GM21737 (cell line): ENCODE measurements at regions not wholly inside any gene's neighbourhood (a gene's known extent, or its start where the extent isn't known, plus 50 kb on each side); places are given as distances from the start of the nearest gene placed in this dataset.

Experiments
- ATAC-seq: cut with Tn5 transposase; IDR thresholded peaks from one replicate; pipeline ENCODE4 v1.9.1; 2021; ENCODE audit warnings: mild to moderate bottlenecking, moderate library complexity; ENCODE audit not compliant: unreplicated experiment

DNA sequence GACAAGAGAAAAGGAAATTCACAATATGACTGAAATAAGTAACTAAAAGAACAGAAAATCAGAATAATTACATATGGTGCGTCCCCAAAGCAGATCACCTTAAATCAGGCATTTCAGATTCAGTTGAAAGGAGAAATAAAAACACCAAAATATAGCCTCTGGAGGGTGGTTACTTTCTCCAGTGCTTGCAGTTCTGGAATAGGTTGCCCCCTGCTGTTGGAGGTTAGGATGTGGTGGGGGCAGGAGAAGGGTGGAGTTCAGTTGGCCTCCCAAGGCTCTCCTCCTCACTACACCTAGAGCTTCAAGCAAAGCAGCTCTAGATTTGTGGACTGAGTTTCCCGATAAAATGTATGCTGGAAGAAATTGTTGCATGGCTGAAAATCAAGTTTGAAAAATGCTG lies 338.2 kb upstream of the TLE4 start:
- ATAC-seq = no peak

DNA sequence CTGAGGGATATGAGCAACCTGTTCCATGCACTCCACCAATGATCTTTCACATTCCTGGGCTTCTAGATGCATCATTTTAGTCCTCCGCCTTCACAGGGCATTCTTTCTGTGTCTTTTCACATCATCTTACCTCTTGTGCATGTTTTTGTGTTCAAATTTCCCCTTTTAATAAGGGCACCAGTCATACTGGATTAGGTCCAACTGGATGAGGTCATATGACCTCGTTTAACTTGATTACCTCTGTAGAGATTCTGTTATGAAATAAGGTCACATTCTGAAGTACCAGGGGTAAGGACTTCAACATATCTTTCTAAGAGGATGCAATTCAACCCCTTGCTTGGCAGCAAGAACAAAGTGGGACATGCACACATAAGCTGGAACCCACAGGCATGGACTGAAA lies 335.3 kb upstream of the TLE4 start:
- no peak for ATAC-seq

DNA sequence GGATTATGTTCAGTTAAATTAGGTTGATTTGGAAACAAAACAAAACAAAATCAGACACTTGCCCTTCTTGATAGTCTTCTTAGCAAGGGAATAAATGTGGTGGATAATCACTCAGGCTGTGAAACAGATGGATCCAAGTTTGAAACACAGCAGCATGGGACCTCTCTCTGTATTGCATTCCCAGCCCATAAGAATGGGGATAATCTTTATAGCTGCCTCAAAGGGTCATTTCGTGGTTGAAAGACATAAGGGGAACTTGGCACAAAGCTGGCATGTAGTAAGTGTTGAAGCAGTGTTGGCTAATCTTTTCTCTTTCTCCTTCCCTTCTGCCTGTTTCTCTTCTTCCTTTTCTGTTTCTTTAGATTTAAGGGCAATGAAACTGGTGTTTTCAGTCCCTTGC lies 333.9 kb upstream of the TLE4 start:
- ATAC-seq = no peak

DNA sequence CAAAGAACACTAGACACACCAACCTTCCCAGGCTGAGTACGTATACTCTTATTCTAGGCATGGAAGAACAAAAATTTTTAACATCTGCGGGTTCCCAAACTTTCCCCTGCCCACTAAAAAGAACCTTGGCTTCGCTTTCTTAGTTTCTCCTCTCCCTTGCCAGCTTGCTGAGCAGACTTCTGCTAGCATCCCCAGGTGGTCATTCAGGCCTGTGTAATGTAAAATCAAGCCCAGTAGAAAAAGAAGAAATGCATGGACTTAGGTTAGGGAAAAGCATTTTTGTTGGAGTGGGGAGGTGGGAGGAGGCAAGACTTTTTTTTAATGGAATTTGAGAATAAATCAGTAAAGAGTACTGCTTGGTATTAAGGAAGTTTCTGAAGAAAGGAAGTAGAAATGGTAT lies 331.0 kb upstream of the TLE4 start:
- ATAC-seq = no peak

DNA sequence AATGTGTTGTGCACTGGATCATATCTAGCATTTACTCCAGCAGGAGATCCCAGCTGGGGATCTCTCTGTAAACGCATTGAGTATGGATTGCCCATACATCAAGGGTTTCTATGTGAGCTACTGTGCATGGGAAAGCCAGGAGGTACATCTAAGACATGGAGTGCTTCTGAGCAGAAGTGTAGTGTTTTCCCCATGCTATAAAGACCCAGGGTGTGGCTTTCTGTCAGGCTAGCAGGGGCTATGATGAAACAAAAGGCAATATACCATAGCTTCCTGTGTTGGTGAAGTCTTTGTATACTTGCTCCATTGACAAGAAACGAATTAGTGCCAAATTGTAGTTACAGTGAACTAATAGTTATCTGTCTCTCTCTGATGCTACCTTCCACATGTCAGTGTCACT lies 329.3 kb upstream of the TLE4 start:
- ATAC-seq = no peak

DNA sequence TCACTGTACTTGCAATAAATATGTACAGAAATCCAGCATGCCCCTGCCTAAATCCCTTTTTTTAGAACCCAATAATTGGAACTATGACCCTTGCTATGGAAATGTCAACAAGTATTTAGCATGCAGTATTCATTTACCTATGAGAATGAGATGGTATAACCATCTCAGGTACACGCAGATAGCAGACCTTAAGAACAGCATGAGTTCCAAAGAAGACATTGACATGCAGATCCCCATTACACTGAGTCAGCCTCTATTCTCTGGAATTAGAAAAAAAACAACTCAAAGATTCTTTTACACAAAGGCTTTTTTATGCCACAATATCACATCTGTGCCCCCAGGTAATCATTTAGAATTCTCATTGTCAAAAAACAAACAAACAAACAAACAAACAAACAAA lies 325.6 kb upstream of the TLE4 start:
- ATAC-seq = no peak

DNA sequence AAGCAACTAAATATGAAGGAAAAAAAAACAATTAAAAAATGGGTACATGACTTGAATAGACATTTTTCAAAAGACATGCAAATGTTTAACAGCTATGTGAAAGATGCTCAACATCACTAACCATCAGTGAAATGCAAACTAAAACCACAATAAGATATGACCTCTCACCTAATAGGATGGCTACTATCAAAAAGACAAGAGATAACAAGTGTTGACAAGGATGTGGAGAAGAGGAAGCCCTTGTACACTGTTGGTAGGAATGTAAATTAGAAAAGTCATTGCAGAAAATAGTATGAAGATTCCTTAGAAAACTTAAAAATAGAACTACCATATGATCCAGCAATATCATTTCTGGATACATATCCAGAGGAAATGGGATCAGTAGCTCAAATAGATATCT lies 324.7 kb upstream of the TLE4 start:
- ATAC-seq = no peak

DNA sequence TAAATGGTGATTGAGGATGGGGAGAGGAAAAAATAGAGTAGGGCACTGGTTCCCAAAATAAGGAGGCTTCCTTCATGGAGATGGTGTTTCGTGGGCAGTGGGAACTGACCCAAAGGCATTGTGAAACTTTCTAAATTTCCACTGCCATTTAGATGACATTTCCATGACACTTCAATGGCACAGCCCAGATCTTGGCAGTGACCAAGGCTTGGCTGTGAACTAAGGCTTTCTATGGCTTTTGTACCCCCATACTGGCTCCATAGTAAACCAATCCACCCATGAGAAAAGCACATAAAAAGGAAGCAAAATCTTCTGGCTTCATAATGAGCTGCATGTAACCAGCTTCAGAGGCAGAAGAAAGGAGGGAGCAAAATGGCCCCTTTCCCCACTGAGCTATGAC lies 321.0 kb upstream of the TLE4 start:
- ATAC-seq = no peak

DNA sequence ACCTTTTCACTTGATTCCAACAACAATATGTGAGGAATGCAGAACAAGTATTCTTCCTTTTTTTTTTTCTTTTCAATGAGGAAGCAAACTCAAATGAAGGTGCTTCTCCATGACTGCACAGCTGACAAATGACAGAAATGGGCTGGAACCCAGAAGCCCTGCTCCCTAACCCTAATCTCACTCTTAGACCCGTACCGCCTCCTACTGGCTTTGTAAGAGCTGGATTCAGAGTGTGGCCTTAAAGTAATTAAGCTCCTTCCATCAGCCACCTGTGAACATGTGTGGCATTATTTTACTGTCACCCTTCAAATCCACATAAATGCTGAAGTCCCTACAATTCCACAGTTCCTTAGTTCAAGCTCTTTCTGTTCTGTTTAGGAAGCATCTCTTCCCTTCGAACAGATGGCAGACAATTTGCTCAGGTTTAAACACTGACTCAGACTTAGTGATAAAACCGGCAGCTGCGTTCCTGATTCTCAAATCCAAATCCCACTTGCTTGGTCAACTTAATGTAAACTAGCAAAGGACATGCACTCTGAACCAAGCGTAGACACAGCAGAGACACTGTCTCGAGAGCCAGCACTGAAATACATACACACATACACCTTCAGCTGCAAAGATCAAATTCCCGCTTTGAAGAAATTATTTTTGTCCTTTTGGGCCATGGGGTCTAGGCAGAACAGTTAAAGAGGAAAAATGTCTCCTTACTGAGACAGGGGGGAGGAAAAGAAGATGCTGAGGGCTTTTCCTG lies 316.7 kb upstream of the TLE4 start:
- no peak for ATAC-seq

DNA sequence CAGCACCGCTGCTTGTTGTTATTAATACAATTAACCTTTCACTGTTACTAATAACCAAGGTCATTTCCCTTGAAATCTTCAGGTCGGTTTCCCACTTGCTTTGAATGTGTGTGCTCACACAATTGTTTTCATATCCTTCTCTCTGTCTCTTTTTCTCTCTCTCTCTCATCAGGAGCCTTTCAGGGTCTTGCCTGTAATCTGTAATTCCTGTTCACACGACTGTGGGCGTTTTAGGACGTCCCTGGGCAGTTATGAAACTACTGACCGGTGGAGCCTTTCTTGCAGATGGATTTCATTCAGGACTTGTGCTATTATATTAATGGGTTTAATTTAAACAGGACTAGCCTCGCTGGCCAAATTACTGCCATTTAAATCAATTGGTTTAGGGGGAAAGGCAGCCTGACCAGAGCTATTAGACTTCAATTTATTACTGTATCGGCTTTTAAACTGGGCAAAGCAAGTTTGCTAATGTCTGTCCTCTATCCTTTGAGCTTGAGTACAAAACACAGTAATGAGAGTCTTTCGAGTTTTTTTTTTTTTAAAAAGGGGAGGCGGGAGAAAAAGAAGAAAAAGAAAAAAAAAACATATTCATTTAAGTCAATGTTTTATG lies 316.0 kb upstream of the TLE4 start:
- no peak for ATAC-seq

DNA sequence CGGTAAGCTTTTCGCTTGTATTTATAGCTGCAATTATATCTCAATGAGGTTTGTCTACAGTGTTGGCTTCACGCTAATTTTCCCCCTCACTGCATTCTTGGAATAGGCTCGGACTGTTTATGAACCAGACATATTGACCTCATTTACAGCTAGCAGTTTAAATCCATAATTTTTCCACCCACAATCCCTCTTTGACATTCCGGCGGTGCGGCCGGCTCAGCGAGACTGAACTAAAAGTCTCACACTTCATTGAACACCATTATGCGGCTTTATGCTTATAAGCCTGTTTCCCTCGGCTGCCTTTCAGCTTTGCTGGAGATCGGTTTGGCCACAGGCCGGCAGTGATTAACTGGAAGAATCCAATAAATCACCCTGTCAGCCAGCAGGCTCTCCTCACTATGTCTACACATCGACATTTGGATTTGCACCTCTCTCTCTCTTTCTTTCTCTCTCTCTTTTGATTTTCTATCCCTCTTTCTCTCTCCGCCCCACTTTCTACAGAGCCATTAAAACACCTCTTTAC lies 315.0 kb upstream of the TLE4 start:
- ATAC-seq = no peak

DNA sequence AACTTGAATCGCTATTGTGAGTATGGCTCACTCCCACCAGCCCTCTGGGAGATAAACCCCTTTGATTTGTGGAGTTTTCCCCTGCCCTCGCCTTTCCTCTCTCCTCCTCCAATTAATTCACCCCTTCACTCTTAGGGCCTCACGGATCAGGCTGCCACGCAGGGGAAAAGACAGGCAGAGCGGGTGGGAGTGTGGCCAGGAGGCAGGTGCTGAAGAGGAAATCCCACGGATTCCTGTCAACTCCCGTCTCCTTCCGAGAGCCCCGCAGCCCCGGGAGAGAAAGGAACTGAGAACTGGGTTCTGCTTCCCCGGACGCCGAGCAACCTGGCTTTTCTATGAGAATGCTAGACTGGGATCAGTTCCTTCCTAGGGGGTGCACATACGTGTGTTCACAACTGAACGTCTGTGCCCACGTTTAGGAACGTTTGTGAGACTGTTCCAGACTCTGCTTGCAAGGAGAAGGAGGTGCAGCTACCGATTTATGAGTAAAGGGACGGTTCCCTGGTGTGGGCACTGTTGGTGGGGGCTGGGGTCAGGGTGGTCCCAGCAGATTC lies 314.5 kb upstream of the TLE4 start:
- ATAC-seq = no peak

DNA sequence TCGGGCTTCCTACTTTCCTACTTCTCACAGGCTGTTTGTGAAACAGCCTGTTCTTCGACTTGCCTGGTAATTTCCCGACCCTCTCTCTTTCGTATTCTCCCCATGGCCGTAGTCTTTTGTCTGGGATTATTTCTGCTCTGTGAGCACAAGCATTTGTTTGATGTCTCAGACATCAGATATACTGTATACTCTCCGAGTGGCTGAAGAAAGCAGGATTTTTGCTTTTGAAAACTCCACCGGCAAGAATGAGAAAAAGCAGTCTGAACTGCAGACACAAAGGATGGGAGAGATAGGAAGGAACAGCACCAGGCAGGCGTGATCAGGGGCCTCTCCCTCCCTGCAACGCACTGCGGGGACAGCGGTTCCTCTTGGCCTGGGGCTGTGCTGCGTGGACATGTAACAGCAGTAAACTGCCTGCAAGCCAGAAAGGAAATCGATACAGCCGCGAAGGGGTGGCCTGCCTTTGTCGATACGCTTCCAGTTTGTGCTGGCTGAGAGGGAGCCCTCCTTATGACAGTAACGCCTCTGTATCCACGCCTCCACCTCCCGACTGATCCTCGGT lies 313.9 kb upstream of the TLE4 start:
- ATAC-seq = no peak

DNA sequence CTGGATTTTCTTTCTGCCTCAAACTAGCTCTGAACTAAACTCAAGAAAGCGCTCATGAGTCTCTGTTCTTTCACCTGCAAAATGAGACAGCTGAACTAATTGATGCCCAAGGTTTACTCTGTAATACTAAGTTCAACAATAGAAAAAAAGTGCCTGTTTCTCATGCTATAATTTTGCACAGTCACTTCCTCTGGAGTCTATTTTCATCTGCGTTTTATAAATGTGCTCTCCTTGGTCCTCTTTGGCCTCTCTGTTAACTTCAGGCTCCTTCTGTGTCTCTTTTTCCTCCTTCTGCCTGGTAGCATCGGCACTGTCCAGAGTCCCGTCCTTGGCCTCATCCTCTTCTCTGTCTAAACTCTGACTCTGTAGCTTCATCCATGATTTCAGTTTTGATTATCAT lies 311.9 kb upstream of the TLE4 start:
- no peak for ATAC-seq

DNA sequence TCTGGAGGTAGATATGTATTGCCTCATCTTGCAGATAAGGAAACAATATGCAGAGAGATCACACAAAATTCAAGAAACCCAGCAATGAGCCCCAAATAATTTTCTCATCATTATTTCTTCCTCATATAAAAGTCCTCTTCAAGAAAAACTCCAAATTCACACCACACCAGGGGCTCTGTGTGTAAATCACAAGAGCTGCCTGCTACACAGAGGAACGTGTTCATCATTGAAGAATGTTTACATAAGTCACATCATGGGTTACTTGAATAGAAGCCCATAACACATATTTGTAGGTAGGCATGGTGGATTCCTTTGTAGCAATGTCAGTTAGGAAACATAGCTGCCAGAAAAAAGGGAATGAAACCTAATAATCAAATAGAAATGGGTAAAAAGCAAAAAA lies 308.1 kb upstream of the TLE4 start:
- ATAC-seq = no peak

DNA sequence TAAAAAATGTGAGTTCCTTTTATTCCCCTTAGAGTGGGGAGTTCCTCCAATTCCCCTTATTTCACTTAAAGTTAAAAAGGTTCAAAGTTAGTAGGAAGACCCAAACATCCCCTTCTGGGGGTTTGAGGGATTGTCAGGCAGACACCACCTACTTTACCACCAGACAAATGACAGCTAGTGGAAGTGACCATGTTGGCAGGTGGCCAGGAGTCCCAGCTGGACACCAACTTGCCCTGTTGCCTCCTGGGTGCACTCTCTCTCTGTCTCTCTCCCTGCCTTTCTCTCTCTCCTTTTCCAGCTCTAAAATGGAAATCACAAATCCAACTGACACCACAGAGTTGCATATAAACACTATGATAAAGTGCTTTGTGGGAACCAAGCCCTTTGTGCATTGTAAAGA lies 307.7 kb upstream of the TLE4 start:
- ATAC-seq = no peak

DNA sequence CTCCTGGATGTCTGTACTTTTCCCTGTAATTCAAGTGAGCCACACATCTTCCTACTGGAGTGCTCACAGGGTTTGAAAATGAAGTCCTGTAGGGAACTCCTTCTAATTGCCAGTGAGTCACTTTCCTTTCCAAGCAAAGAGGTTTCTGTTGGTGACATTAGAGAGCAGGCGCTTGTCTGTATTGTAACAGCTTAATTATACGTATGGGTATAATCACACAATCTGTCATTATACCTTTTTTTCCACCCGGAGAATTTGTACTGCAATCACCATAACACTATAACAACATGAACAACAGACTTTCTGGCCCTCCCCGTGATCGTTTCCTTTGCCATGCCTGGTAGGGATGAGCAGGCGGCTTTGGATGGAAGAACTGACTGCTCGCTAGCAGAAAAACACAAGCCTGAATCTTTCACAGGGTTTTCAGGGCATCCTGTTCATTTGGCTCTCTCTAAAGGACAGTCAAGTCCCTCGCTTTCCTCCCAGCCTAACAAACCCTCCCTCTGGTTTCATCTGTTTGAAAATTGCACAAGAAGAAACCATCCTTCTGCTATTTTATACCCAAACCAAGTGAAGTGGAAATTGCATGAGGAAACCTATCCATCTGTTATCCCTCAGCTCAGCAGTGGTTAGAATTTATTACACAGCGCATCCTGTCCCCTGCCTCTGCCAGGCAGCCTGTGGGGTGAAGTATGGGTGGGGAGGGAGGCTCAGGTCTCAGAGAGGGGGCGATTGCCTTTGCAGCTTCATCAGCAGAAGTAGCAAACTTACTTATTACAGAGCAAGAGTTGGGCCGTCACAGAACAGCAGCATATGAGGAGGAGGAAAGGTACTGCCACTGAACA lies 307.0 kb upstream of the TLE4 start:
- ATAC-seq = no peak

DNA sequence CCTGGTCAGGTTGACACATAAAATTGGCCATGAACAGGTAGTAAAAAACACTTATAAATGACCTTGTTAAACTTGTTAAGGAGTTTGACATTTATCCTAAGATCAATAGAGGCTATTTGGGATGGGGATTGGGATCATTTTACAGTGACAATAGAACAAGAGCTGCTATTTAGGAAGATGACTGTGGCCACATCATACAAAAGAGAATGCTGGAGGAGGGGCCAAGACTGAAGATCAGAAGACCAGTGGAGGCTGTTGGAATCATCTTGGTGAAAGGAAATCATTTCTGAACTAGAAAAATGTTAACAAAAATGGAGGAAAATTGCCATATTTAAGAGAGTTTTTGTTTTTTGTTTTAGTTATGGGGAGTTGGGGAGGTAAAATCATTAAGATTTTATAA lies 304.8 kb upstream of the TLE4 start:
- no peak for ATAC-seq

DNA sequence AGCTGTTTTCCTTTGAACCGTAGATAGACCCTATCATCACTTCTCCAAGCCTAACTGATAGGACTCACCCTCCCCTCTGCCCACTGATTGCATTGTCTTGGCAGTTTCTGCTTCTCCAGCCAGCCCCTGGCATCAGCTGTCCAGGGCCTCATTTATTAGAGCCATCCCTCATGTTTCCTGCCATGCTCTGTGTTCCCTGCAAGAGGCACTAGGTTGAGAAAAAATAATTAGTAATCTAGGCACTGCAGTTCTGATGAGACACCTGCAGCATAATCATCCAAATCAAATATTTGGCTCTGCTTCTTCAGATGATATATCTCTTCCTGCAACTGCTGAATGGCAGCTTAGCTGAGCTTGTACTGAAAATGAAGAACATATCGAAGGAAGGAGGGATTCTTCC lies 303.0 kb upstream of the TLE4 start:
- ATAC-seq = no peak

DNA sequence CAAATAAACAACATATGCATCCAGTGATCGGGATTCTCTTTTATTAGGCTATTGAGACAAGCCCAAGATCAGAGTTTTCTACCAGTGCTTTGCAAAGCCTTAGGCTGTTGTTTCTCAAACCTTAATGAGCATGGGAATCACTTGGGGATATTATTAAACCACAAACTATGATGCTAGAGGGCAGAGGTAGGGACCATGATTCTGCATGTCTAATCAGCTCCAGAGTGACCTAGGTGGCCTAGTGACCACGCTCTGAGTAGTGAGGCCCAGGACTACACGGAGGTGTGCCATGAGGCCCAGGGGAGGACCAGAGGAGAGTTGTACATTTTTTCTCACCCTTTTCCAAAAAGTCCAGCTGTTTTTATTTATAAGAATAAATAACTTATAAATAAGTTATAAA lies 298.5 kb upstream of the TLE4 start:
- no peak for ATAC-seq

DNA sequence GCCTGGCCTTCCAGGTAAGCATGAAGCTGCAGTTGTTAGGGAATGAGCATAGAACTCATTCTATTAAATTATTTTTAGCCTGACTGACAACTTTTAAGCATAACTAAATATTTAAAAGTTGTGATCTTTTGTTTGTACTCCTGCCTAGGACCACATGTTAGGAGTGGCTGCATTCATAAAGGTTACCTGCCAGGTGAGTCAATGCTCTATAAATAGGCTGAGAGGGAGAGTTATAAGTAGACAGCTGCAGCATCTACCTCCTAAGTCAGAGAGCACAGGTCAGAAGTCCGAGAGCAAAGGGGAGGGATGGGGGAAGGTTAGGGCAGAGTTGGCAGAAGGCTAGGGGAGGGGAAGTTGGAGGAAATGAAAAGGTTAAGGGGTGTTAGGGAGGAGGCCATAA lies 292.4 kb upstream of the TLE4 start:
- ATAC-seq = no peak
